ENCODE measurements at regions not wholly inside any gene's neighbourhood (a gene's known extent, or its start where the extent isn't known, plus 50 kb on each side); places are given as distances from the start of the nearest gene placed in this dataset.

- Histone ChIP-seq H3K36me3 (no peaks in the 10 kb centered on the region), H3K9me3 (no peaks in the 10 kb centered on the region), H3K27ac (no peak overlapping the region), H3K27me3 (no peaks in the 10 kb centered on the region), H3K4me3 (no peak overlapping the region), H3K4me1 (peaks cover 0 to 11% (median 0%) of the 10 kb centered on the region in 3 donors)
- ATAC-seq, result no peak
- whole genome bisulfite sequencing, 2 donors (ENCODE audit: low coverage in 1 of 2), result 50 to 89% methylated on average over 1 of the region's 1 CpG
- no peak for TF ChIP-seq POLR2A (IDR thresholded peaks at IDR 0.05)
- no peak for TF ChIP-seq CTCF (IDR thresholded peaks at IDR 0.05)
- TF ChIP-seq POLR2AphosphoS5 (IDR thresholded peaks at IDR 0.05), result no peak
- no peak for TF ChIP-seq EP300 (IDR thresholded peaks at IDR 0.05)
Measured at GRCh38 chr10:59003203-59003602, 173.2 kb upstream of the PHYHIPL start.

GRCh38 chr10:59004392-59004791 is 172.1 kb upstream of the PHYHIPL start:
- Histone ChIP-seq H3K36me3 (no peaks in the 10 kb centered on the region), H3K27me3 (no peaks in the 10 kb centered on the region), H3K27ac (no peak overlapping the region), H3K4me1 (peaks cover 0 to under 1% (median 0%) of the 10 kb centered on the region in 3 donors), H3K4me3 (no peak overlapping the region), H3K9me3 (no peaks in the 10 kb centered on the region)
- TF ChIP-seq EP300 (IDR thresholded peaks at IDR 0.05), result no peak
- TF ChIP-seq POLR2A (IDR thresholded peaks at IDR 0.05), result no peak
- no peak for TF ChIP-seq POLR2AphosphoS5 (IDR thresholded peaks at IDR 0.05)
- no peak for TF ChIP-seq CTCF (IDR thresholded peaks at IDR 0.05)
- ATAC-seq, result no peak
- 81 to 86% methylated on average over 1 of the region's 1 CpG for WGBS, 2 donors (ENCODE audit: low coverage in 1 of 2)

GRCh38 chr10:59006511-59007306 is 169.7 kb upstream of the PHYHIPL start:
- ATAC-seq, result peak; percentile 82
- no peaks in the 10 kb centered on the region for H3K4me1 ChIP-seq
- TF ChIP-seq CTCF (IDR thresholded peaks at IDR 0.05), result no peak
- TF ChIP-seq POLR2A (IDR thresholded peaks at IDR 0.05), result no peak
- no peaks in the 10 kb centered on the region for H3K36me3 ChIP-seq
- no peak overlapping the region for H3K27ac ChIP-seq
- H3K4me3 ChIP-seq, result no peak overlapping the region
- H3K9me3 ChIP-seq, result no peaks in the 10 kb centered on the region
- WGBS, 2 donors (ENCODE audit: low coverage in 1 of 2), result 34 to 48% methylated on average over 4 of the region's 4 CpGs
- no peaks in the 10 kb centered on the region for H3K27me3 ChIP-seq

GRCh38 chr10:59007307-59008025 is 169.0 kb upstream of the PHYHIPL start:
- Histone ChIP-seq H3K27me3 (no peaks in the 10 kb centered on the region), H3K4me1 (no peaks in the 10 kb centered on the region), H3K27ac (no peak overlapping the region), H3K9me3 (no peaks in the 10 kb centered on the region), H3K4me3 (no peak overlapping the region), H3K36me3 (no peaks in the 10 kb centered on the region)
- 89 to 93% methylated on average over 3 of the region's 3 CpGs for WGBS, 2 donors (ENCODE audit: low coverage in 1 of 2)
- ATAC-seq, result no peak
- TF ChIP-seq POLR2AphosphoS5 (IDR thresholded peaks at IDR 0.05) (no peak), POLR2A (IDR thresholded peaks at IDR 0.05) (no peak), EP300 (IDR thresholded peaks at IDR 0.05) (no peak), CTCF (IDR thresholded peaks at IDR 0.05) (no peak)

- no peak overlapping the region for H3K4me3 ChIP-seq
- no peaks in the 10 kb centered on the region for H3K9me3 ChIP-seq
- no peaks in the 10 kb centered on the region for H3K36me3 ChIP-seq
- H3K27me3 ChIP-seq, result no peaks in the 10 kb centered on the region
- no peaks in the 10 kb centered on the region for H3K4me1 ChIP-seq
- no peak overlapping the region for H3K27ac ChIP-seq
- 40% methylated on average over 1 of the region's 1 CpG; no CpG with 5 or more reads in 1 of the 2 donors for WGBS, 2 donors (ENCODE audit: low coverage in 1 of 2)
- no peak for ATAC-seq
- no peak for TF ChIP-seq POLR2A (IDR thresholded peaks at IDR 0.05)
- no peak for TF ChIP-seq CTCF (IDR thresholded peaks at IDR 0.05)
- TF ChIP-seq EP300 (IDR thresholded peaks at IDR 0.05), result no peak
- TF ChIP-seq POLR2AphosphoS5 (IDR thresholded peaks at IDR 0.05), result no peak
Measured at GRCh38 chr10:59008452-59008851, 168.0 kb upstream of the PHYHIPL start.
